PC-3 (cell line): ENCODE measurements at regions not wholly inside any gene's neighbourhood (a gene's known extent, or its start where the extent isn't known, plus 50 kb on each side); places are given as distances from the start of the nearest gene placed in this dataset.

ENCODE experiments used
- CTCF ChIP-seq: fragments of 300-600 bp; sonication (generic); conservative IDR thresholded peaks from 2 replicates; pipeline ENCODE4 v1.5.1; 2017; ENCODE audit warnings: antibody characterized with exemption, low read depth, mild to moderate bottlenecking, low read length
- EZH2 ChIP-seq: fragments of 300-600 bp; sonication (generic); IDR thresholded peaks from one replicate; pipeline ENCODE4 v1.6.1; 2017; ENCODE audit warnings: antibody characterized with exemption, mild to moderate bottlenecking, low read length; ENCODE audit not compliant: unreplicated experiment
- EZH2phosphoT487 ChIP-seq: fragments of 300-600 bp; sonication (generic); IDR thresholded peaks from 2 replicates; pipeline ENCODE4 v1.6.1; 2018; ENCODE audit warnings: mild to moderate bottlenecking, antibody characterized with exemption, low read length, borderline replicate concordance

GRCh38 chr10:8386781-8387180 is 332.3 kb downstream of the GATA3 start:
- no peak for TF ChIP-seq CTCF
- no peak for TF ChIP-seq EZH2phosphoT487
- no peak for TF ChIP-seq EZH2
